NOMO-1 treated with dmso at 0.1 percent for 144 hours (cell line): ENCODE measurements at regions not wholly inside any gene's neighbourhood (a gene's known extent, or its start where the extent isn't known, plus 50 kb on each side); places are given as distances from the start of the nearest gene placed in this dataset.
A peak's percentile ranks its signal among the peaks of the same experiment; 100 is the strongest.
"Not testable (repeated sequence)": the region's sequence is repeated elsewhere in the genome, so short reads cannot be mapped to it uniquely, and the experiment has no call there.

Source experiments
- DNase-seq: peaks from one replicate; lab custom pipeline; 2025; ENCODE audit not compliant: unreplicated experiment; lab: John Stamatoyannopoulos, UW

DNA sequence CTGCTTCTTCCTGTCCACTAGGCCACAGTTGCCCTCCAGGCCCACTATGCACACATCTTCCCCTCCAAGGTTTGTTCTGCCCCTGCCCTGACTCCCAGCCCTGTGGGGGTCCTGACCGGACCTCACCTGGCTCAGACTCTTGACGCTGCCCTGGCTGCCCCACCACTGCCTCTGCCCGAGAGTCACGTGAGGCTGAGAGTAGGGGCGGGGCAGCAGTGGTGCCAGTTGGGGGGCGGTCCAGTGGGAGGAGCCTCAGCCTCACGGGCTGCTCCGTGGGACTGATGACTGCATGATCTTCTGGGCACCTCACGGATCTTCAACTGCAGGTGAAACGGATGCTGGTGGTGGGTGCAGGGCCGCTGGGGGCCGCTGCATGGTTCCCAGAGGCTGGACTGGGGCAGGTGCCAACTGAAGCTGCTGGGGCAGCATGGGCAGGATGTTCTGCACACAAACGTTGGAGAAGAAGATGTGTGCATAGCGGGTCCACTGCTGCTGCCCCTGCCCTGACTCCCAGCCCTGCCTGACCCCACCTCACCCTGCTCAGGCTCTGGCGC, 77.6 kb downstream of the HHIPL2 start:
- DNase-seq: not testable (repeated sequence)

- DNase-seq: no peak
Measured at GRCh38 chr1:222466150-222466865, 81.6 kb downstream of the HHIPL2 start.

DNA sequence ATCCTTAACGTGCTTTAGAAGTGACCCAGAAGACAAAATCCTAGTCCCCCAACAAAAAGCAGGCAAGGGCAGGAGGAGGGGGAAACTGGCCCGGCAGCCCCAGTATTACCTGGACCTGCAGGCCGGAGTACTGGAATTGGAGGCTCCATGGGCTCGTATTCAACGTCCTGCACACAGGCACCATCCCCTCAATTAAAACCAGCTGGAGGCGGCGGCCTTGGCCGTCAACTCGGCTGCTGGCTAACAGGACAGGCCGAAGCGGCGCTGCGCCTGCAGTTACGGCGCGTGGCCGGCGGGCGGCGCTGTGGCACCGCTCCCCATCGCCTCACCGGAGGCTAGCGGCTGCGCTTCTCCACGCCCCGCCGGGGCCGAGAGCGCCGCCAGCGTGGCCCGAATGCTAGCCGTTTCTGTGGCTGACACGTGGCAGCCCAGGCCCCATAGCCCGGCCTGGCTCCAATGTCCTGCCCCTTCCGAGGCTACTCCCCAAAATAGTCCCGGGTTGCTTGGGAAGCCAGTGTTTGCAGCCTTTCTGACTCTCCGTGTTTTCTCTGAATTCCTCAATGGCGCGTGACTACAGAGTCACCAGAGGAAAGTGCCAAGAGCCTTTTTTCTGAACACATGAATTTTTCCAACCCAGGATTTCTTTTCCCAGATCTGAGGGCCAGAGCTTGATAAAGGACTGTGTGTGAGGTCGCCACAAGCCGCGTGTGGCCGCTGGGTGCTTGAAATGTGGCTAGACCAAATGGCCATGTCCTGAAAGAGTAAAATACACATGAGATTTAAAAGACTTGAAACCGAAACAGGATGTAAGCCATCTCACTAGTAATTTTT, 82.5 kb downstream of the HHIPL2 start:
- DNase-seq: peak; percentile 91

- DNase-seq: peak; percentile 32
Measured at GRCh38 chr1:222464841-222465210, 83.1 kb downstream of the HHIPL2 start.

GRCh38 chr1:222463059-222463730, 84.7 kb downstream of the HHIPL2 start:
- no peak for DNase-seq

DNA sequence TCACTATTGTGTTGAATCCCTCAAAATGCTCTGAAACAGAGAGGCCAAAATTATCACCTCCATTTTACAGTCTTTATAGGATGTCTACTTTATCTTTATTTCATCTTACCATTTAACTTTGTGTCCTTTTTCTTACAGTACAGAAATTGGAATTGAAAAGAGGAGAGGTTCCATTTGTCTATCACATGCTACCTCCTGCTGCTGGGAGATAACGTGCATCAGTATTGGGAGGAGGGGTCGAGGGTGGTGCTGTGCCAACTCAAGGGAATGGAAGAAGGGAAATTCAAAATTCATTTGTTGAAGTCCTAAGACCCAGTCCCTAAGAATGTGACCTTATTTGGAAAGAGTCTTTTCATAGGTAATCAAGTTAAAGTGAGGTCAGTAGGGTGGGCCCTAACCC, 85.3 kb downstream of the HHIPL2 start:
- DNase-seq: no peak

DNA sequence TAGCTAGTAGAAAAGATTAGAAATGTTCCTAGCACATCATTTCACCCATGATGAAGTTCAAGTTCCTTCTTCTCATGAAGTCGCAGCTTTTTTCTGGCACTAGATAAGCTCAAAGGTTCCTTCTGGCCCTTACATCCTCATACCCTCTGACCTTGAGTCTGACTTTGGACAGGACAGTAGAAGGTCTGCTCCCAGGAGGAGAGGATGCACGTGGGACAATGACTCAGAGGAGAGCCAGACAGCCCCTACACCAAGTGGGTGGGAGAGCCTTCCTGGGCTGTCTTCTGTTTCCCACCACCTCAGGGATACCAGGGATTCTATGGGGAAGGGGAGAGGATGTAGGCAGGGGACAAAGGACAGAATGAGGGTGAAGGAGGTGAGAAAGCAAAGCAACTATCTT, 86.0 kb downstream of the HHIPL2 start:
- DNase-seq: no peak

DNA sequence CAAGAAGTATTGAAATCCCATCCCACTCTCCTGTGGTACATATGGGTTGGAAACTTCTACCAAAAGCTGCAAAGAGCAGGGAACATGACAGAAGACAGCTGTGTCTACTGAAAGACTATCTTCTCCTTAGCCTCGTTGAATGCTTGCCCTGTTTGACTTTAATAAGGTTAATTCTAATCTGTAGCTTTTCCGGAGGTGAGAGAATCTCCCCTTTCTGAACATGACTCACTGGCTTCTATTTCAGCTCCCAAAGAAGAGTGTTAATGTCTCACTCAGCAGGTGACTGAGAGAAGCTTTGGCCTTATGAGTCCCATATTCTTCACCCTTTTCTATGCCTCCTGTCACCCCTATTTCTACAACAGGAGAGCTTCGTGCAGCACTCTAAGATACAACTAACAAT, 88.3 kb downstream of the HHIPL2 start:
- DNase-seq: no peak

- DNase-seq: no peak
Measured at GRCh38 chr1:222457513-222457912, 90.4 kb downstream of the HHIPL2 start.

- no peak for DNase-seq
Measured at GRCh38 chr1:222457084-222457483, 90.8 kb downstream of the HHIPL2 start.

DNA sequence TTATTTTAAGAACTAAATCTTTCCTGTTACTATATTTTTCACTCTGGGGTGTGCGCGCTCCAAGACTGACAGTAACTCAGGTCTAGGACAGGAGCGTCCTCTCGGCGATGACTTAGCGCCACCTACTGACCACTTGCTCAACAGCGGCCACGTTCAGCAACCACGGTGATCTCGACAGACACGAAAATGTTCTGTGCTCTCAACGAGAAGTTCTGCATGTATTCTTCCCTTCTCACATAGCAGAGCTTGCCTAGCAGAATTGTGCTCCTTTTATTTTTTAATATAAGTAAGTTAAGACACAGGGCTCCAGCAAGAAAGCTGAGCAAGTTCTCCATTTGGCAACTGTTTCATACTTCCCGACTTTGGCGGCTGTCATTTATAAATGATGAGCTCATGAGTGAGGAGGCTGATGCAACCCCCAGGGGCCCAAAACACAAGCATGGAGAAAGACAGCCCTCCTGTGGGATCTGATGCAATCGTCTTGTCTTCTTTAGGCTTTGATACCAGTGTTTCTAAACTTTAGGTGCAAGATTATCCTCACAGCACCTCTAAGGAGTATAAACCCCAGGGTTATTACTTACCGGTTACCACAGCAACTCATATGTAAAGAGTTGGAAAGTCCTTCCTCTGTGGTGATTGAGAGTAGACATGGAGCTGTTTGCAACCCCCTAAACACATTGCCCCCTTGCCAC, 92.6 kb downstream of the HHIPL2 start:
- DNase-seq: peak; percentile 88

- DNase-seq: no peak
Measured at GRCh38 chr1:222454782-222455181, 93.1 kb downstream of the HHIPL2 start.

DNA sequence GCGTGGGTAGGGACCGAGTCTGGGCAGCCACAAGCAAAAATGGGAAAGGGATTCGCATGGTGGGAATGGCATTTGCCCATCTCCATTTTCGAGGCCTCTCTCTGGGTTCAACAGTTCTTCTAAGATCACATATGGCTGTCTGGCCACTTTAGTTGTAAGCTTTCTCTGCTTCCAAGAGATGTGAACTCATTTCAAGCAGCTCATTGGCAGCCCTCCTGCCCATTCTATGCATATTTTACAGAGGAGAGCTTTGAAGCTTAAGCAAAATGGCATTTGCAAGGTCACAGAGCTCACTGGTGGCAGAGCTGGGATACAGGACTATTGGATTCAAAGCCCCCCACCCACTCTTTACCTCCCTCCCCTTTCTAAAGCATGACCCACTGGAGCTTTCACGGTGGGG, 93.7 kb downstream of the HHIPL2 start:
- DNase-seq: no peak

DNA sequence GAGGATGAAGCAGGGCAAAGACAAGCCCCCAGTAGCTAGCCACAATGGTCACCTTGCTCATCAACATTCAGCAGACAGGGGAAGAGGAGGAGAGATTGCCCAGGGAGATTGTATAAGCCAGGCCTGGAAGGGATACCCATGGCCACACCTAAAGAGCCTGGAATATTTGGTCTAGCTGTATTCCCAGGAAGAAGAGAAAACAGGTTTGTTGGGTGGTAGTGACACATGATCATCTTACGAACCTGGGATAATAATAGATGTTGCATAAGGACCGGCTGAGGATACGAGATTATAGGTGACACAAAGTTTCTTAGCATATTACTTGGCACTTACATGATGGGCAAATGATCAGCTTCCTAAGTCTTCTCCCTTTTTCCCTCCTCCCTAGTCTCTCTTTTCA, 95.9 kb downstream of the HHIPL2 start:
- DNase-seq: no peak

DNA sequence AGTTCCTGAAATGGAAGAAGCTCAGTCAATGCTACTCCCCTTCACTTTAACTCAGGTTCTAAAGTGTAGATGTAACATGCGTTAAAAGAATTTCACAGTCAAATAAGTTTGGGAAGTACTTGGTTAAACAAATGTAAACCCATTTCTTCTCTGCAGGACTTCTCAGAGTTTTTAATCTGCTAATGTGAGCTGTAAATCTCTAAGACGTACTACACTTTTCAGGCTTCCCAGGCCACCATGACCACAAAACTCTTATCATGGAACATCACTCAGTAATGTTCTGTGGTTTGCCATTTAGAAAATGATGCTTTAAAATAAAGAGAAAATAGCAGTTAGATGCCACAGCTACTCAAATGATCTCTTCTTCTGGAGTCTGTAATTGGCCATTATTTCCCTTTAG, 104.3 kb downstream of the HHIPL2 start:
- no peak for DNase-seq

DNA sequence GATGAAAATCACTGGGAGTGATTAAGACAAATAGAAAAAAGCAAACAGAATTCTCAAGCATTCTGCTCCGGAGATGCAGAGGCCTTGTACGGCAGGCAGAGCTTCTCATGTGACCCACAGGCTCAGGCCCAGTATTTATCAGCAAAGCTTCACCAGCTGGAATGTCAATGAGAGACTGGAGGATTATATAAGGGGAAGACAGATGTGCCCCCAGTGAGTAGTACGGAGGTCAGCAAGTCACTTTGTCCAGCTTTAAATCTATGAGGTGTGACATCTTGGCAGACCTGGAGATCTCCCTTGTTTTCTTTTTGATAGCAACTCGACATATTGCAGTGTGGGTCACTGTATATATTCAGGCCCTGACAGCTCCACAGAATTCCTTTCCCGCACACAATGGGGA, 106.8 kb downstream of the HHIPL2 start:
- no peak for DNase-seq

DNA sequence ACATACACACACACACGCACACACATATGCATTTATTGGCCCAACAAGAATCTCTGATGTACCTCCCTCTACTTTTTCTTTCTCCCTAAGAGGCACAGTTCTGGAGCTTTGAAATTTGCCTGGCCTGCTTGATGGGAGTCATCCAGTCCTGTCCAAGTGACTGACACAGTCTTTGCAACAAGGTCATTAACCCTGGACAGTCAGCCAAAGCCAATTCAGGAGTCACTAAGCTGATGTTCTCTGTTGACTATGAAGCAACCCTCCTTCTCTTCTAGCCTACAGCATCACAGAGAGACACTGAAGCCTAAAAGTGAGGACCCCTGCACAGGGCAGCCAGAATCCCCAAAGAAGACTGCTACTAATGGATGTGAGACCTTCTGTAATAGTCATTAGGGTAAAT, 123.1 kb downstream of the HHIPL2 start:
- no peak for DNase-seq

GRCh38 chr1:222421380-222421779, 126.5 kb downstream of the HHIPL2 start:
- DNase-seq: no peak

DNA sequence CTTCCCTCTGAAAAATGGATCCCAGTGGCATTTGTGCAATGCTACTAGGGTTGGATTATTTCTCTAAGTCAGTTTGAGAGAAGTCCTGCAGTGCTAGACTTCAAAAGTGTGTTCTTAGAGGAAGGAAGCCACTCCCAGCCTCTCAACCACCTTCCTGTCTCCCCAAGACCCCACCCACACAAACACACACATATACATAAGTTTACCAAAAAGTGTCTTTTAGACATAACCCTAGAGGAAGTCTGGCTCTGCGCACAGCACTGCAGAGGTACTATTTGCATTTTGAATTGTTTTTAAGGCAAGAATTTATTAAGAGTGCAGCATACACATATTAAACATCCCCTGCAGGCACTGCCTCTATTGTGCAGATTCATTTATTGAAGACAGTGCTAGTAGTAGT, 127.3 kb downstream of the HHIPL2 start:
- DNase-seq: no peak

- no peak for DNase-seq
Measured at GRCh38 chr1:222418654-222419053, 129.2 kb downstream of the HHIPL2 start.

DNA sequence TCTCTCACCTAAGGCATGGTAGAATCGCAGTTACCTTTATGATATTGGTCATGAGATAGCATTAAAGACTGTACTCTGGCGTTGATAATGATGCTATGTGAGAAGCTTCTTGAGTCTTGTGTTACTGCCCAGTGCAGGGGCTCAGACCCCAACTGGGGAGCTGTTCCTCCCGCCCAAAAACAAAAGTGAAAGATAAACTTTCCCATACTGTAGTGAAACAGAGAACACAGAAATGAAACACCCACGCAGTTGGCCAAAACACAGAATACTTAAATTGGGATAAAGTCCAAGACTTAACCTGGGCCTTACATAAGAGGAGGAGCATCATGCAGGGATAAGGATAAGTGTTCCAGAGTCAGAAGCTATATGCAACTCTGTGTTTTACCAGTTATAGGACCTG, 130.6 kb downstream of the HHIPL2 start:
- no peak for DNase-seq
